B cell (primary cell): ENCODE measurements at regions not wholly inside any gene's neighbourhood (a gene's known extent, or its start where the extent isn't known, plus 50 kb on each side); places are given as distances from the start of the nearest gene placed in this dataset.

Experiments used
- ATAC-seq: fragments of 200-7000 bp; cut with Tn5 transposase; one replicate; pipeline ENCODE4 v1.10.0; 2021; ENCODE audit warnings: low read depth, mild to moderate bottlenecking, moderate number of reproducible peaks, moderate library complexity
- CTCF ChIA-PET: fragments of 350-600 bp; sonication (Branson Sonifier 250); formaldehyde crosslinking; loops from one replicate; lab custom pipeline; 2021; ENCODE audit warnings: antibody characterized with exemption, inconsistent platforms; lab: Charles Lee
- POLR2A ChIA-PET: fragments of 350-600 bp; sonication (Branson Sonifier 250); formaldehyde crosslinking; loops from one replicate; lab custom pipeline; 2021; ENCODE audit warnings: antibody characterized with exemption; lab: Charles Lee
- DNase-seq: peaks from one replicate; pipeline ENCODE4 v3.0.0; 2013
- H2AFZ ChIP-seq: 2 replicates; pipeline ENCODE4 v1.6.1; 2012; ENCODE audit warnings: mild to moderate bottlenecking, low read depth, low read length; ENCODE audit not compliant: insufficient read depth, poor library complexity, severe bottlenecking
- H3K27ac ChIP-seq, 2 donors: 1 replicate in 1 of 2; 2 replicates in 1 of 2; pipeline ENCODE4 v1.5.1; 2012 to 2013; ENCODE audit warnings: low read length in 2 of 2, mild to moderate bottlenecking in 2 of 2, moderate library complexity in 1 of 2
- H3K27me3 ChIP-seq, 4 experiments: fragments of 200-600 bp in 1 of 4; sonication (generic) in 1 of 4; replicated peaks in 1 of 4; 1 replicate in 2 of 4; 2 replicates in 2 of 4; pipeline versions ENCODE4 v1.6.1 to v1.7.0; 2013 to 2016; ENCODE audit warnings: low read length in 3 of 4, mild to moderate bottlenecking in 2 of 4, mixed read lengths in 1 of 4, moderate library complexity in 1 of 4; ENCODE audit not compliant: insufficient read depth in 4 of 4, control insufficient read depth in 3 of 4; ENCODE audit errors: control extremely low read depth in 1 of 4
- H3K36me3 ChIP-seq, 2 experiments: replicated peaks in 1 of 2; 1 replicate in 1 of 2; 2 replicates in 1 of 2; pipeline versions ENCODE4 v1.6.1 to v1.7.1; 2013; ENCODE audit warnings: low read length in 1 of 2; ENCODE audit not compliant: insufficient read depth in 2 of 2, control insufficient read depth in 1 of 2; ENCODE audit errors: control extremely low read depth in 1 of 2, extremely low read depth in 1 of 2
- H3K4me1 ChIP-seq, 2 donors: fragments of 200-600 bp in 1 of 2; sonication (generic) in 1 of 2; 1 replicate in 1 of 2; 2 replicates in 1 of 2; pipeline versions ENCODE4 v1.5.1 to v1.6.1; 2013 to 2017; ENCODE audit warnings: low read length in 2 of 2; ENCODE audit not compliant: control insufficient read depth in 2 of 2, insufficient read depth in 2 of 2
- H3K4me2 ChIP-seq: replicated peaks from 2 replicates; pipeline ENCODE3; 2012; ENCODE audit warnings: mild to moderate bottlenecking, low read depth, low read length; ENCODE audit not compliant: poor library complexity, severe bottlenecking
- H3K4me3 ChIP-seq, 5 experiments: fragments of 200-600 bp in 1 of 5; sonication (generic) in 1 of 5; 1 replicate in 3 of 5; 2 replicates in 2 of 5; pipeline versions ENCODE4 v1.5.1 to v1.7.0; 2011 to 2016; ENCODE audit warnings: low read length in 4 of 5, mild to moderate bottlenecking in 4 of 5, low read depth in 2 of 5, control low read depth in 1 of 5, moderate library complexity in 1 of 5; ENCODE audit not compliant: insufficient read depth in 1 of 5; ENCODE audit errors: control extremely low read depth in 1 of 5, extremely low read depth in 1 of 5
- H3K79me2 ChIP-seq: fragments of 200-600 bp; sonication (generic); one replicate; pipeline ENCODE4 v1.6.0; 2016; ENCODE audit warnings: low read length; ENCODE audit not compliant: control insufficient read depth, insufficient read depth
- H3K9ac ChIP-seq: fragments of 200-600 bp; sonication (generic); 2 replicates; pipeline ENCODE4 v1.6.1; 2017; ENCODE audit warnings: mild to moderate bottlenecking, low read length, moderate library complexity
- H3K9me3 ChIP-seq, 3 donors: one replicate each; pipeline versions ENCODE4 v1.6.1 to v1.7.1; 2013; ENCODE audit warnings: low read length in 2 of 3; ENCODE audit not compliant: control insufficient read depth in 2 of 3, insufficient read depth in 1 of 3; ENCODE audit errors: control extremely low read depth in 1 of 3
- H4K20me1 ChIP-seq: 2 replicates; pipeline ENCODE4 v1.6.0; 2012; ENCODE audit warnings: mild to moderate bottlenecking, low read length; ENCODE audit not compliant: insufficient read depth, control insufficient read depth, poor library complexity, severe bottlenecking
- H3K27ac Mint-ChIP-seq: one replicate; pipeline ENCODE4 v1.8.0; 2021; ENCODE audit warnings: mixed read lengths
- H3K27me3 Mint-ChIP-seq: one replicate; pipeline ENCODE4 v1.8.0; 2021; ENCODE audit warnings: mixed read lengths
- H3K4me1 Mint-ChIP-seq: one replicate; pipeline ENCODE4 v1.8.0; 2021; ENCODE audit warnings: mixed read lengths
- H3K4me3 Mint-ChIP-seq: one replicate; pipeline ENCODE4 v1.8.0; 2021; ENCODE audit warnings: mixed read lengths
- H3K9me3 Mint-ChIP-seq: one replicate; pipeline ENCODE4 v1.8.0; 2022; ENCODE audit warnings: mixed read lengths; ENCODE audit not compliant: insufficient read depth
- EZH2 ChIP-seq: IDR thresholded peaks from 2 replicates; pipeline ENCODE4 v1.6.1; 2012; ENCODE audit warnings: borderline replicate concordance, low read depth, mild to moderate bottlenecking, moderate library complexity, low read length; ENCODE audit not compliant: insufficient read depth, poor library complexity, severe bottlenecking
- WGBS: methylation state at CpG from one replicate; pipeline ENCODE4 v1.1.5; 2013; ENCODE audit warnings: missing lambda C conversion rate; ENCODE audit not compliant: insufficient coverage; 5-methylcytosine and 5-hydroxymethylcytosine counted together
- intact Hi-C: fragments of 100-400 bp; cut with micrococcal nuclease; formaldehyde crosslinking; loops from one replicate; pipeline ENCODE4 v1.10.0; 2022
- TF ChIP-seq, protein P1 (sequence below): fragments of 200-600 bp; IDR thresholded peaks from one replicate; pipeline ENCODE4 v1.8.0; 2022; ENCODE audit warnings: antibody characterized with exemption, mild to moderate bottlenecking

GRCh38 chr2:81706856-81707255 is 1402.3 kb upstream of the LRRTM1 start:
- Histone ChIP-seq H3K4me1 (no peaks in the 10 kb centered on the region), H3K4me2 (no peak overlapping the region), H3K27ac (no peak overlapping the region), H3K9me3 (no peaks in the 10 kb centered on the region), H2AFZ (no peak overlapping the region), H3K36me3 (no peaks in the 10 kb centered on the region), H3K27me3 (no peaks in the 10 kb centered on the region), H3K9ac (no peak overlapping the region), H3K79me2 (no peaks in the 10 kb centered on the region), H3K4me3 (no peak overlapping the region), H4K20me1 (no peaks in the 10 kb centered on the region)
- DNase-seq (no peak), ATAC-seq (no peak)
- Mint-ChIP-seq H3K9me3 (peaks cover 9% of the 10 kb centered on the region), H3K4me3 (no peak overlapping the region), H3K27ac (no peak overlapping the region), H3K4me1 (no peaks in the 10 kb centered on the region), H3K27me3 (no peaks in the 10 kb centered on the region)
- no peak for TF ChIP-seq EZH2
- TF ChIP-seq, protein P1, sequence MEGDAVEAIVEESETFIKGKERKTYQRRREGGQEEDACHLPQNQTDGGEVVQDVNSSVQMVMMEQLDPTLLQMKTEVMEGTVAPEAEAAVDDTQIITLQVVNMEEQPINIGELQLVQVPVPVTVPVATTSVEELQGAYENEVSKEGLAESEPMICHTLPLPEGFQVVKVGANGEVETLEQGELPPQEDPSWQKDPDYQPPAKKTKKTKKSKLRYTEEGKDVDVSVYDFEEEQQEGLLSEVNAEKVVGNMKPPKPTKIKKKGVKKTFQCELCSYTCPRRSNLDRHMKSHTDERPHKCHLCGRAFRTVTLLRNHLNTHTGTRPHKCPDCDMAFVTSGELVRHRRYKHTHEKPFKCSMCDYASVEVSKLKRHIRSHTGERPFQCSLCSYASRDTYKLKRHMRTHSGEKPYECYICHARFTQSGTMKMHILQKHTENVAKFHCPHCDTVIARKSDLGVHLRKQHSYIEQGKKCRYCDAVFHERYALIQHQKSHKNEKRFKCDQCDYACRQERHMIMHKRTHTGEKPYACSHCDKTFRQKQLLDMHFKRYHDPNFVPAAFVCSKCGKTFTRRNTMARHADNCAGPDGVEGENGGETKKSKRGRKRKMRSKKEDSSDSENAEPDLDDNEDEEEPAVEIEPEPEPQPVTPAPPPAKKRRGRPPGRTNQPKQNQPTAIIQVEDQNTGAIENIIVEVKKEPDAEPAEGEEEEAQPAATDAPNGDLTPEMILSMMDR = no peak
- intact Hi-C loops = no loop called here
- CTCF ChIA-PET = no interaction called here
- WGBS = 88% methylated on average over 1 of the region's 2 CpGs
- POLR2A ChIA-PET = no interaction called here

GRCh38 chr2:81703831-81704230 is 1399.3 kb upstream of the LRRTM1 start:
- ATAC-seq (no peak), DNase-seq (no peak)
- Histone ChIP-seq H3K27ac (no peak overlapping the region), H2AFZ (no peak overlapping the region), H3K4me3 (no peak overlapping the region), H3K27me3 (no peaks in the 10 kb centered on the region), H3K9me3 (peaks cover 0 to 4% (median 0%) of the 10 kb centered on the region in 3 donors), H3K4me2 (no peak overlapping the region), H3K36me3 (no peaks in the 10 kb centered on the region), H3K79me2 (no peaks in the 10 kb centered on the region), H4K20me1 (no peaks in the 10 kb centered on the region), H3K4me1 (no peaks in the 10 kb centered on the region), H3K9ac (no peak overlapping the region)
- peaks cover 5% of the 10 kb centered on the region for H3K9me3 Mint-ChIP-seq
- H3K27ac Mint-ChIP-seq = no peak overlapping the region
- 88% methylated on average over 1 of the region's 2 CpGs for WGBS
- no peak overlapping the region for H3K4me3 Mint-ChIP-seq
- CTCF ChIA-PET = no interaction called here
- intact Hi-C loops = no loop called here
- H3K4me1 Mint-ChIP-seq = no peaks in the 10 kb centered on the region
- no peaks in the 10 kb centered on the region for H3K27me3 Mint-ChIP-seq
- POLR2A ChIA-PET = no interaction called here
- TF ChIP-seq EZH2 = no peak
- TF ChIP-seq, protein P1 = no peak
